ENCODE measurements at regions not wholly inside any gene's neighbourhood (a gene's known extent, or its start where the extent isn't known, plus 50 kb on each side); places are given as distances from the start of the nearest gene placed in this dataset.

GRCh38 chr4:106851726-106852125 is 184.4 kb downstream of the DKK2 start:
- Histone ChIP-seq H3K4me1 (ENCODE audit: control insufficient read depth, extremely low read depth, insufficient read depth, low read length) (no peaks in the 10 kb centered on the region), H3K4me2 (ENCODE audit: insufficient read depth, low read length) (no peak overlapping the region), H3K4me3 (replicated peaks in 1 of 3; ENCODE audit: insufficient read depth in 1 of 3, low read depth in 1 of 3, low read length in 3 of 3) (no peak overlapping the region), H3K27me3 (ENCODE audit: control insufficient read depth in 2 of 2, insufficient read depth in 2 of 2, low read length in 2 of 2) (no peaks in the 10 kb centered on the region), H3K36me3 (ENCODE audit: control insufficient read depth in 2 of 2, extremely low read depth in 1 of 2, insufficient read depth in 2 of 2, low read length in 2 of 2) (no peaks in the 10 kb centered on the region), H4K20me1 (replicated peaks; ENCODE audit: control insufficient read depth, extremely low read depth, insufficient read depth, low read length) (no peaks in the 10 kb centered on the region), H3K27ac (ENCODE audit: insufficient read depth, low read depth, low read length) (no peak overlapping the region), H3K9ac (replicated peaks; ENCODE audit: extremely low read depth, insufficient read depth, low read length) (no peak overlapping the region), H3K79me2 (ENCODE audit: control insufficient read depth, insufficient read depth, low read length) (no peaks in the 10 kb centered on the region), H3K9me1 (replicated peaks; ENCODE audit: control insufficient read depth, extremely low read depth, insufficient read depth, low read length) (no peaks in the 10 kb centered on the region), H2AFZ (ENCODE audit: low read depth, low read length) (no peak overlapping the region), H3K9me3 (replicated peaks; ENCODE audit: control insufficient read depth, insufficient read depth, low read length) (no peaks in the 10 kb centered on the region)
- FAIRE-seq (no peak), DNase-seq (ENCODE audit: low read depth, low spot score) (no peak)
- ChIA-PET CTCF (interaction anchor here (0.7 to 1.0 kb wide), 2 partner anchors 11 to 33 kb away, joined by 3 read pairs; no protein-coding TSS in a partner anchor), POLR2A (interaction anchor here (0.7 kb wide), 1 partner anchor 909 kb away, joined by 3 read pairs; no protein-coding TSS in a partner anchor)
- dilution Hi-C loops (cut with MboI; ENCODE audit: extremely low pct_ligation_motif_present, low sequenced_read_pairs) (no loop called here), intact Hi-C loops (cut with micrococcal nuclease) (no loop called here)
- TF ChIP-seq CTCF (IDR thresholded peaks at IDR 0.05; ENCODE audit: extremely low read depth in 1 of 2, insufficient read depth in 1 of 2, low read depth in 1 of 2, low read length in 2 of 2): no peak
- TF ChIP-seq POLR2A (IDR thresholded peaks at IDR 0.05; ENCODE audit: low read depth, low read length): no peak
- TF ChIP-seq EZH2 (IDR thresholded peaks at IDR 0.05; ENCODE audit: borderline replicate concordance, low read depth, low read length, severe bottlenecking): no peak
- no peak for TF ChIP-seq FOS (IDR thresholded peaks at IDR 0.05; ENCODE audit: borderline replicate concordance, insufficient read depth, low read length)
- no peak for TF ChIP-seq JUN (IDR thresholded peaks at IDR 0.05; ENCODE audit: borderline replicate concordance, insufficient read depth, insufficient read length, low read depth)
- no peak for TF ChIP-seq GATA2 (IDR thresholded peaks at IDR 0.05; ENCODE audit: insufficient read depth, insufficient read length, low read depth, low read length)
- no peak for TF ChIP-seq MAX (IDR thresholded peaks at IDR 0.05; ENCODE audit: insufficient read depth, insufficient read length)
- TF ChIP-seq POLR2AphosphoS5 (IDR thresholded peaks at IDR 0.05; ENCODE audit: insufficient read depth, low read depth, low read length): no peak
- TF ChIP-seq MYC (IDR thresholded peaks at IDR 0.05; ENCODE audit: low read depth, low read length): no peak
- BruUV-seq (replicated peaks): no TSS peak

Measured in endothelial cell of umbilical vein (primary cell).